GM21381 (cell line): ENCODE measurements at regions not wholly inside any gene's neighbourhood (a gene's known extent, or its start where the extent isn't known, plus 50 kb on each side); places are given as distances from the start of the nearest gene placed in this dataset.
"Not testable (repeated sequence)": the region's sequence is repeated elsewhere in the genome, so short reads cannot be mapped to it uniquely, and the experiment has no call there.

Experiments
- ATAC-seq: cut with Tn5 transposase; IDR thresholded peaks from one replicate; pipeline ENCODE4 v1.9.1; 2021; ENCODE audit warnings: mild to moderate bottlenecking, moderate library complexity; ENCODE audit not compliant: unreplicated experiment

DNA sequence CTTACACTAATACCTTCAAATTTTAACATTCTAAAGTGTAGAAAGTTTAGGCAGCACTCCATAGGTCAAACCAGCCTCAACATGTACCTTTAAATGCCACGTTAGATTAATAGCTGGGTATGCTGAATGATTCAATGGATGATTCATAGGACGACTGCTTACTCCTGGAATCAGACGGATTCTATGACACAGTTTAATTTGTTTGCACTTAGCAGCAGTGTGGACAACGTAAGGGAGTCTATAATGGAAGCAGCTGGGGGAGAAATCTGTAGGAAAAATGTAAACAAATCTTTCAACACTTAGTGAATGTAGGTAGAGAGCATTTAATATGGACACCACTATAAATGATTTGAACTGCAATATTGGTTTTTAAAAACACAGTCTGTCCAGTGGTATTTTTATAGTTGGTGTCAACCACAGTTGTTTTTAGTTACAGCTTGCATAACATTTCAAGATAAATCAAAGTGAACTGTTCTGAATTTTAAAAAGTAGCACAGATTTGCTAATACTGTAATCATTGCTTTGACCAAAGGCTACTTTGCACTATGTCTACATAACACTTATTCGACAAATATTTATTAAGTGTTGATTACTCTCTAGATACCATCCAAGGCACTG lies 701.5 kb upstream of the MEF2C start:
- no peak for ATAC-seq

GRCh38 chr5:89583534-89583933 lies 700.5 kb upstream of the MEF2C start:
- no peak for ATAC-seq

- no peak for ATAC-seq
These were observed 699.9 kb upstream of the MEF2C start for GRCh38 chr5:89582768-89583339.

- ATAC-seq, result no peak
These were observed 698.0 kb upstream of the MEF2C start for GRCh38 chr5:89580976-89581375.

DNA sequence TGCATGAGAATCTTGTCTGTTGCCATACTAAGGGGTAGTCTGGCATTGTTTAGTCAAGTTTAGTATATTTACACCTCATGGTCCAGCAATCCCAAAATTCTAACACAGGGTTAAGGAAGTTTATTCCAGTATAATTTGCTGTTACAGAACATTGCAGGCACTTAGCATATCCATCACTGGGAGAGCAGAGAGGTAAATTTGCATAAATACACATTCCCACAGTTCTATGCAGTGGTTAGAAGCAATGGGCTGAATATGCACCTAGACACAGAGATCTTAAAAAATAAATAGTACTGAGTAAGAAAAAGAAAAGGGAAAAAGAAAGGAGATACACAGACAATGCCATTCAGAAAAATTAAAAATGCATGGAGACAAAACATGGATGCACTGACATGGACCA lies 692.3 kb upstream of the MEF2C start:
- no peak for ATAC-seq

DNA sequence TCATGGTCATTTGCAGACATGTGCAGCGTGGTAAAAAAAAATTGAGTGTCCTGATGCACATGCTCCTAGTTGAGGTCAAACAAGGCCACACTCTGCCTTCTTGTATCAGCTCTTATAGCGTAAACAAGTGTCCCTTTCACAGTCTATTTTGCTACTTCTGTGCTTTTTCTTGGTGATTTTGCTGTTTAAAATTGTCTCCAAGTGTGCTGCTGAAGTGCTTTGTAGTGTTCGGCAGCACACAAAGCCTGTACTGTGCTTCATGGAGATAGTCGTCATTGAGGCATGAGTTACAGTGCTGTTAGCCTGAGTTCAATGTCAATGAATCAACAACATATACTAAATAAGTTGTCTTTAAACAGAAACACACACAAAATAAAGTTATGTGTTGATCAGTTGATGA lies 690.4 kb upstream of the MEF2C start:
- no peak for ATAC-seq

DNA sequence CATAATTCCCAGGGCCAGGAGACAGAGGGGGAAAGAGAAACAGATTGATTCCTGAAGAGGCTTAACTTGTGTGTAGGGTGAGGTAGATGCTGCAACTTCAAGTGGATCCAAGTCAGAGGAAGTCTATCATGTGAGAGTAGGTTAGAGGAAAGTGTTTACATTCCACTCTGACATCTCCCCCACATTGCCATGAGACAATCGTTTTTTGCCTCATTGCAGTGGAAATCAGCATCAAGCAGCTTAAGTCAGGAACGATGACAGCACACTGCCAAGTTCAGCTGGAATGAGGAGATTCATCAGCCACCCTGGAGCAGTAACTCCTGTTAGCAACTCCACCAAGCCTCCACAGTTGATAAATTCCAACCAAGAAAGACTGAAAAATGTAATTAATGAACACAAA lies 689.7 kb upstream of the MEF2C start:
- ATAC-seq, result no peak

DNA sequence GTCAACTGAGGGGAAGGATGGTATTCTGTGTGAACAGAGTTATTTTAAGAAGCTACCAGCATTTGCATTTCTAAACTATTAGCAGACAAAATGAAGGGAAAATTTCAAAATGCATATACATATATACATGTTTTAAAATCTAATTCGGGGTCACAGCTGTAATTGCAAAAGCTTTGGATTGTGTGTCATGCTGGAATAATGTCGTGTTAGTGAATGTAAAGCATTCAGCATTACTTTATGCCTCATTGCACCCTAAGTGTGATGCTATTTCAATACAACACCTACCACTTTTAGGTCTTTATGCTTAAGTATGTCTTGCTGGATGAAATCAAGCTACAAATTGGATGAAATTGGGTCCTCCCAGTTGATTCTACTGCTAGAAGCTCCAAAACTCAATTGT lies 687.6 kb upstream of the MEF2C start:
- no peak for ATAC-seq

- ATAC-seq, result no peak
These were observed 683.4 kb upstream of the MEF2C start for GRCh38 chr5:89566340-89566739.

DNA sequence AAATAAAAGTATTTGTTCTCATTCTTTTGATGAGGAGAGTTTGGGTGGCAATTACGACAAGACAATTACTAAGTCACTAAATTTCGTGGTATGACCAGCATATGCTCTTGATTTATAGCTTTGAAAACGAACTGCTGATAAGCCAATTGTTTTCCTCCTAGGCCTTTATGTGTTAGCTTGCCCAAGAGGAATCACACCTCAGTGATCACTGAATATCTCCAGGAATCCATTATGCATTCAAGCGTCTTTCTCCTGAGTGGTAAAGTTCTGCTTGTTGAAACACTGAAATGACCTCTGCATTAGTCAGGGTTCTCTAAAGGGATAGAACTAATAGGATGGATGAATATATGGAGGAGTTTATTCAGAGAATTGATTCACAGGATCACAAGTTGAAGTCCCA lies 677.7 kb upstream of the MEF2C start:
- no peak for ATAC-seq

DNA sequence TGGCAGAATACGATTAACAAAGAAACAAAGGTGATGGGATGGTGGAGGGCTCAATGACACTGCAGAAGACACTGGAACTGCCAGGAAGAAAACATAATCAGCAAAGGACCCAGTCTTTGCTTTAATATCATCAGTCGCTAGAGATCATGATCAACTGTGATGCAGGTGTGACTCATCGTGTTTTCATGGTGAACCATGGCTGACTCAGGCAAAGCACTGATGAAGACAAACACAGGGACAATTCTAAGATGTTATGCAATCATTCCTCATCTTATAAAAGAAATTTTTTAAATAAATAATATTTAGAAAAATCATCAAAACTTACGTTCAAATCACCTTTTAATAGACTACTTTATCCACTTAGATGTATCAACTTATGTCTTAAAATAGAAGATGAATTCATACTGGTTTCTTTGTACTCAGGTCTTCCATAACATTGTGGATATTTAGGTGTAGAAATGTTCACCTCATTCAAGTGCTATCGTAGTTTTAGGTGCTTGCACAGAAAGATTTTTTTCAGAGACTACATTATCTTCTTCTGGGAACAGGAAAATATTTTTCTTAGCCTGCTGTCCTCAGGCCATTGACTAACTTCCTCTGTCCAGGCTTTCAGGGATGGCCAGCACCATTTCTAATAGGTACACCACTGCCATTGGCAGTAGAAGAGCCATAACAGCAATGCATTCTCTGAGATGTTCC lies 673.4 kb upstream of the MEF2C start:
- no peak for ATAC-seq

GRCh38 chr5:89546657-89547056 lies 663.7 kb upstream of the MEF2C start:
- ATAC-seq, result no peak

- no peak for ATAC-seq
These were observed 662.6 kb upstream of the MEF2C start for GRCh38 chr5:89545626-89546025.

DNA sequence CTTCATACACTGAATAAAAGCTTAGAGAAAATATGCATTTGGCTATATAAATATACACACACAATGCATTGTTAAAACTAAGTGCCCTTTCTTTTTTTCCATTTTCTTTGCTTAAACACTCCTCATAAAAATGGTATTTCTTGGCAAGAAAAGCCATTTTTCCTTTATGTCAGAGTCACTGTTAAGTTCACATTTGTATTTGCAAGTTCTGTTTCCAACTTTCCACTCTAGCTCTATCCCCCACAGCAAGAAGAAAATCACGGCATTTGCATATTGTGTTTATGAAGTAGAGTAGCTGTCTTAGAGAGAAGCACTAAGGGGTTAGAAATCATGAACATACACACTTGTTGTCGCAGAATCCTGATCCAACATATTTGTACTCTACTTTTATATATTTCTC lies 662.1 kb upstream of the MEF2C start:
- no peak for ATAC-seq

DNA sequence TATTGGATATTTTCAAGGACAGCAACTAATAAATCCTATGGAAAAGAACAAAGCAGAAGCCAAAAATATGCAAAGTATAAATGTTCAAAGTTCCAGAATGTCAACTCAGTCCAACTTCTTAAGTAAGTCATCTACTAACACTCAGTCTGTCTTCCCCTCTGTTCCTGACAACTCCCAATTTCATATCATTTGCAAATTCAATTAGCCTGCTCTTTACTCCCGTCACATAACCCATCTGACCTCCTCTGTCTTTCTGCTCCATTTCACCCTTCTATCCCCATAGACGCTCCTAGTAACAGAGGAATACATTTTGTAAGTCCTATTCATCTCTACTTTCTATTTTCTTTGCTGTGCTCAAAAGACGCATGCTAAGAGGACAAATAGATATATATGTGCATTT lies 659.8 kb upstream of the MEF2C start:
- ATAC-seq, result no peak

- ATAC-seq, result no peak
These were observed 654.8 kb upstream of the MEF2C start for GRCh38 chr5:89537800-89538199.

- no peak for ATAC-seq
These were observed 653.0 kb upstream of the MEF2C start for GRCh38 chr5:89536020-89536419.

DNA sequence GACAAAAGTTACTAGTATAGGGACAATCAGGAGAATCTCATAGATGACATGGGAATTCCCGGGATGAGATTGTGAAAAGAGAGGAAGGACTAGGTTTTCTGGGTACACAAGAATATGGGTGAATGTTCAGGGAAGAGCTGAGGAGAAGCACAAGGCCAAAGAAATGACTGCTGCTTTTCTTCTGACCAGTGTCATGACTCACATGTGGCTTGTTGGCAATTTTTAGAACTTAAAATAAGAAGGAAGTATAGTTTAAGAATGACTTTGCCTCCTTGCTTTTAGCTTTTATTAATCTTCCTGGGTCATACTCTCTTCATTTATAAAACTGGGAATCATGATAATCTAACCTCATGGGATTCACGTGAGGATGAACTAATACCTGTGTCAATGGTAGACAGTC lies 652.4 kb upstream of the MEF2C start:
- ATAC-seq, result no peak

- ATAC-seq, result no peak
These were observed 651.3 kb upstream of the MEF2C start for GRCh38 chr5:89534331-89534730.

GRCh38 chr5:89524785-89525184 lies 641.8 kb upstream of the MEF2C start:
- ATAC-seq, result no peak

DNA sequence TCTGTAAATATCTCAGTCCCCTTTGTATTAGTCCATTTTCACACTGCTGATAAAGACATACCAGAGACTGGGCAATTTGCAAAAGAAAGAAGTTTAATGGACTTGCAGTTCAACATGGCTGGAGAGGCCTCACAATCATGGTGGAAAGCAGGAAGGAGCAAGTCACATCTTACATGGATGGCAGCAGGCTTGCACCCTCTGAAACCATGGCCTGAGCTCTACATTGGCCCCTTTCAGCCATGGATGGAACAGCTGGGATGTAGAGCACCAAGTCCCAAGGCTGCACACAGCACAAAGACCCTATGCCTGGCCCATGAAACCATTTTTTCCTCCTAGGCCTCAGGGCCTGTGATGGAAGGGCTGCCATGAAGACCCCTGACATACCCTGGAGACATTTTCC lies 640.9 kb upstream of the MEF2C start:
- ATAC-seq, result not testable (repeated sequence)

DNA sequence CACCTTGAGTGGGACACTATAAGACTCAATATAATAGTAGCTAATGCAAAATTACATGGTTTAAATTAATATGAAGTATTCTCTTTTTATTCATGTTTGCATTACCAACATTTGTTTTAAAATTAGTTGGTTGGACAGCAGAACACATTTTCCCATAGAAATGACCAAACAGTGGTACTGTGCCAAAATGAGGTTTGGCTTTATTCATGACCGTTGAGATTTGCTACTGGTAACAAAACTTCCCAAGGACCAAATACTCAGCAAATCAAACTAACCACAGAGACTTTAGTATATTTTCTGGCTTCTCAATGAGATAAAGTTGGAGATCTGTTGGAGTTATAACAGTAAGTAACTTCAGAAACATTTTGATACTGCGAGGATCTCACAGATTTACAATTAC lies 637.8 kb upstream of the MEF2C start:
- no peak for ATAC-seq
